Activated CD4-positive, alpha-beta T cell treated with anti-CD3 and anti-CD28 coated beads, Interleukin-2, Interleukin-6, amounts not matched to agents 100 ng/mL and 50 ng/mL, durations not matched to agents 16 hours and 8 hours (primary cell): ENCODE measurements at regions not wholly inside any gene's neighbourhood (a gene's known extent, or its start where the extent isn't known, plus 50 kb on each side); places are given as distances from the start of the nearest gene placed in this dataset.
"Not testable (repeated sequence)": the region's sequence is repeated elsewhere in the genome, so short reads cannot be mapped to it uniquely, and the experiment has no call there.

ENCODE experiments used
- DNase-seq: peaks from one replicate; pipeline ENCODE4 v3.0.0-alpha.2; 2020

GRCh38 chr5:38680094-38680825 is 123.8 kb upstream of the LIFR start:
- DNase-seq = no peak

GRCh38 chr5:38681029-38681706 is 124.7 kb upstream of the LIFR start:
- DNase-seq = no peak

DNA sequence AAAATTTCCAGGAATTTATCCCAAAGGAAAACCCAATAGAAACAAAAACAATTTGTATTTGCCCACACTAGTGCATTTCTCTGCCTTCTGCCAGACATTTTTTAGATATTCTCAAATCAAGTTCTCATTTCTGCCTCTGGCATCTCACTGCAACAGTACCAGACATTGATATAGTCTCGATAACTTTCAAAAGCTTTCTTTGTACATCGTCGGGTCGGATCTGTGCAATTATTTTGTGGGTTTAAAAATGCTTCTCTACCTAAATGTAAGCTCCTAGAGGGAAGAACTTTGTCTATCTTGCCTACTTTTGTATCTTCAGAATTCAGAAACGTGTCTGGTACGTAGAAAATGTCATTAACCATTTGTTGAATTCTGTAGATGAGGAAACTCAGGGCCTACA is 125.5 kb upstream of the LIFR start:
- DNase-seq = no peak

DNA sequence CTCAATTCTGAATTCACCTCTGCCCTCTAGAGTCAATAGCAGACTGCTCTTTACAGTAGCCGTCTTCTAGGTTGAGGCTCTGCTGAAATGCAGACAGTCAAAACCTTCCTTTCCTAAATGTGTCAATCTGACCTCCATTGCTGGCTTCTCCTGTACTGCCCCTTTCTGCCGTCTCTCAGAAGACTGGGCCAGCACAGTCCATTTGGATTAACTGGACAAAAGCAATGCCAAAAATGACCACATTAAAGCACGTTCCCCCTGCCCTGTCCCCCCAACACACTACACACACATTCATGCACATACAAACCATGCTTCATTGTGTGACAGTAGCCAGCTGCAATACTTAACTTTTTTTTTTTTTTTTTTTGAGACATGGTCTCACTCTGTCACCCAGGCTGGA is 130.2 kb upstream of the LIFR start:
- DNase-seq = no peak

- no peak for DNase-seq
Measured at GRCh38 chr5:38692346-38692745, 135.9 kb upstream of the LIFR start.

DNA sequence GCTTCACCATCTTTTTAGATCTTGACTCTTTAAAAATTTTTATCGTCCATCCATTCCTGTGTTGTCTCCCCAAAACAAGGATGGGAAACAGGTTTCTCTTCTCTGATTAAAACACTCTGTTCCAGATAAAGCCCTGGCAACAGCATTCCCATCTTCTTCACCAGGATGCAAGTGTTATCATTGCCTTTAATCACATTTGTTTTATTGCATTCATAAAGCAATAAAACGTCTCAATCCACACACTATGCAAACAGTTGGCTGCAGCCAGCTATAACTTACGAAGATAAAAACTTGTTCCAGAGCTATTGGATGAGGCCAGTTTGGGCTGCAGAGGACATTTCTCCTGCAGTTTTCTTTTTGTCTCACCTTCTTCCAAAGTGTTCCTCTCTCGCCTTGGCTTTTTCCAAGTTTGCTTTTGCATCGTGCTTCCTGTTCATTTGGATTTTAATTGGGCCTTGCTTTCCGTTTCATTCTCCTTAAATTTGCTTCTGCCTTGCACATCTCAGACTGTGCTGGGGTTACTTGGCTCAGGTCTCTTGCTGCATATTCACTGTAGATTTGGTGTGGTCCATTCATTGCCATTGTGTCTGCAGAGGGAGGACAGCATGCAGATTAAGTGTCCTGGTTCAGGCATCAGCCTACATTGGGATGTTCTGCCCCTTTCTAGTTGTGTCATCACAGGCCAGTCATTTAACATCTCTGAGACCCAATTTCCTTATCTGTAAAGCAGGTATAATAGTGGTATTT is 136.5 kb upstream of the LIFR start:
- no peak for DNase-seq

DNA sequence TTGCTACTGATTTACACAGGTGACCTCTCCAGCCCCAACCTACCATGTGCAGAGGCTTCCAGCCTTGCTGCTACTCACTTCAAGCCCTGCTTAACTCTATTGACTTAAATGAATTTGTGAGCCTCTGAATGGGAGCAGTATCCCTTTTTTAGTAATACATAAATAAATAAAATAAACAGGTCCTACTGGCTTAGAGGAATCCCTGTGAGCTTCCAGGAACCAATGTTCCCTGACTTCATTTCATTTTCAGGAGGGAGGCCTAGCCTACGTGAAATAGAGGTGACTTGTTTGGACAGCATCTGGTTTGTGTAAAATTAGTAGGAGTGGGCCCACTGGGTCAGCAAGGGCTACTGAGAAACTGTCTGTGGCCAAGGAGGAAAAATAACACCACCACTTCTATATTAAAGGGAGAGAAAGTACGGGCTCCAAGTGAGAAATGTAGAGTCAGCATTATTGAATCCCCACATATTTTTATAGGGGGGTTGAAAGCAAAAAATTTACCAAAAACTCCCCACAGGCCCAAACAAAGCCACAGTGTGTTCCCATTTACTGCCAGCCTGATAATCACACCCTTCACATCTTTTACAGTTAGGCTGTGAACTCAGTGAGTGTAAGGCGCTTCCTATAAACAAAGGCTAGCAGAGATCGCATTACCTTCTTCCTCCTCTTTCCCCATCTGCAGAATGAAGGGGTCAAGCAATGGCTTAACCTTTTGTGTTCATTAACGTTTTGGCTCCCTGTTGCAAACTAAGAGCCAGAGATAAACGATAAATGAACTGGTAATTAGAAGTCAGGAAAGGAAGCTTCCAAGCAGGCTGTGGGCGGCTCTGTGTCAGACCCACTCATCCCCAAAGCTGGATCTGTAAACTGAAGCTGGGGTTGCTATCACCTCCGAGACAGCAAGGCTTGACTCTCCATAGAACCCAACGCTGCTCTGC is 138.8 kb upstream of the LIFR start:
- DNase-seq = no peak

DNA sequence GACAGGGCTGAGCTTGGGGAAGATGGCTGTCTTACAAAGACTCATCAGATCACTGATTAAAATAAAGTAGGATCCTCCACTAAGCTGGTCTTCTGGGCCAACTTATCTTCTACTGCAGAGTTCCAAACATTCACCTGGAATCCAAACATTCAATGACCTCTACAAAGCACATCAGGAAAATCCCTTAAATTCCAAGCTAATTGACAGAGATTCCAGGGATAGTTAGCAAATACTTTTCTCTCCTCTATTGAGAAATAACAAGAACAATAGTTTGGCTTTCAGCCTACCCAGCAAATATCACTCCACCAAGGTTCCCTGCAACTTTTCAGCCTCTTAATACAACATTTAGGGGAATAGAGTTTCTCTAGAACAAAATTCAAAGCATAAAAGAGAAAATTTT is 140.6 kb upstream of the LIFR start:
- no peak for DNase-seq

- not testable (repeated sequence) for DNase-seq
Measured at GRCh38 chr5:38705529-38705928, 140.3 kb upstream of the OSMR start.

DNA sequence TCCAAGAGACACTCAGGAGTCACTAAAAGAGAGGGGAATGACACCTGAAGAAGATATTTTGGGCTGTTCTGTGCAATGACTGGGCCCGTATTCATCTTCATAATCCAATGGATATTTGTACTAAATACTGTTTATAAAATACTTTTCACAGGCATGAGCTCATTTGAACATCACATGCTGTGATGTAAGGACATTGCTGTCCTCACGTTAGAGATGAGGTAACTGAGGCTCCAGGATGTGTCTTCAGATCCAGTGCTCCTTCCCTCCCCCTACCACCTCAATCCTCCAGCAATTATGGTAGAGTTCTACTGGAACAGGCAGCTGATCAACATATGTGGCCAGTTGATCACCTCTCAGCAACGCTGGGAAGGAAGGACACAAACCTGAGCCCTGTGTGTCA is 139.4 kb upstream of the OSMR start:
- DNase-seq = no peak

DNA sequence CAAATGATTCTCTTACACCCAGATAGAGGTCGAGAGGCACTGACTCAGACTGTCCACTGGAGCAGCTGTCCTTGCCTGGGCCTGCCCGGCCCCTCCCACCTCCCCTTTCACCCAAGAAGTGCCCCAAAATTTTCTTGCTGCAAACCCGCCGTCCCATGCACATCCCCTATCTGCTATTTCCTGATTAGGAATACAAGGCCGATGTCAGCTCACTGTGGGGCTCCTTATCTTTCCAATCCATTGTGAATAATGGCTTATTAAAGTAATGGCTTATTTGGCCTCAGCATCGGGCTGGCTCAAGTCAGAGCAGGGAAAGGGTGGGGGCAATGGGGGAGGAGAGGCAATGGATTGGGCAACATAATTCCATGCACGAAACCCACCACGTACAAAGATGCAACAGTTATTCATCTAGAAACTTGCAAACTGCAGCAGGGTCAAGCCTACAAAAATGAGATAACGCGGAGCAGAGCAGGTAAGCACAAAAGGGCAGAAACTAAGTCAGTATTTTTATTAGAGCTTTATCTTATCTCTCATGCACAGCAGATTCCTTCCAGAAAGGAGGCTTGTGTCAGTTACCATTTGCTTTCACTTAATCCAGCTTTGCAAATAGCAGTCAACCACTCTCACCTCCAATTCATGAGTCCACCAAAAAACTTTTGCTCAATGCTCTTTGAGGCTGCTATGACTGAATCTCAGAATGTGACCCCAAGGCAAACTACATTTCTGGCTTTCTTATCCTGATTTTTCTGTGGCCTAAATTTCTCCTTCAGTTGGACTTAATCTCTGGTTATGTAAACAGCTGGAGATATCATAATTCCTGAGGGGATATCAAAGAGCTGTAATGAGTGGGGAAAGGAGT is 138.2 kb upstream of the OSMR start:
- no peak for DNase-seq

DNA sequence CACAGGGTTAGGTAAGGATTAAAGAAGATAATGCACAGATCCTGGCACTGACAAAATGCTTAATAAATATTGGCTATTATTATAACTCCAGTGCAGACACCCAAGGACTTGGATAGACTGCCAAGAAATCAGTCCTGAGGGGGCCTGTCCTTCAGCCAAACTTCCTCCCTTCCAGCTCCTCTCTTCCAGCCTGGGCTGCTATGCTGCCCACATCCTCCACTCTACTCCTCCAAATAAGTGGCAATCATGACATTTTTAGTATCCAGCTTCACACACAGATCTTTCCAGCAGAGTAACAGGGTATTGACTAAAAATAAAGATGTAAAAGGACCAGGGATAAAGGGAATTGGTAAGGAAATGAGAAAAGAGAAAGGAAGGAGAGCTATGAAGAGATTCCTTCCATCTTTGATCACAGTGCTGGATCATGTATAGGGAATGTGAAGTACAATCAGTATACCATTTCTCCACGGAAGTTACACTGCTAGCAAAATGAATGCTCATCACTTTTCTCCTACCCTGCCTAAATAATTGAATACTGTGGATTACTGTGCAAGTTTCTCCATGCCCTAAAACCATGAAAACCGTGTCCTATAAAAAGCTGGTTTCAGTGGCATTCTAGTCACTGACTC is 136.0 kb upstream of the OSMR start:
- no peak for DNase-seq

DNA sequence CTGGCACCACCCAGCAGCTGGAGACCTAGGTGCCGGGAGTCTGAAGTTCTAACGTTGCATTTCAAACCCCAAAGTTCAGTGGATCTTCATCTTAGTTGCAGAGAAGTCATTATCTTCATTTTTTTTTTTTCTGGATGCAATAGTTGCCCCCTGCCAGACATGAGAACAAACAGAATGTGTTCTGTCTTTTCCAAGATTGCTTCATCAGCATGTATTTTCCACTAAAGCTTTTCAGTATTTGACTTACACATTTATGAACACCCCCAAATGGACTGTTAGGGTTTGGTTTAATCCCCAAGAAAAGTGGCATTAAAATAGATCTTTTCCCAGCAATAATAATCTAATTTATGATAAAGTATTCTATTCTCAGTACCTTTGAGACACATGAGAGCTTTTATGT is 135.2 kb upstream of the OSMR start:
- DNase-seq = no peak

GRCh38 chr5:38712391-38712790 is 133.4 kb upstream of the OSMR start:
- no peak for DNase-seq

DNA sequence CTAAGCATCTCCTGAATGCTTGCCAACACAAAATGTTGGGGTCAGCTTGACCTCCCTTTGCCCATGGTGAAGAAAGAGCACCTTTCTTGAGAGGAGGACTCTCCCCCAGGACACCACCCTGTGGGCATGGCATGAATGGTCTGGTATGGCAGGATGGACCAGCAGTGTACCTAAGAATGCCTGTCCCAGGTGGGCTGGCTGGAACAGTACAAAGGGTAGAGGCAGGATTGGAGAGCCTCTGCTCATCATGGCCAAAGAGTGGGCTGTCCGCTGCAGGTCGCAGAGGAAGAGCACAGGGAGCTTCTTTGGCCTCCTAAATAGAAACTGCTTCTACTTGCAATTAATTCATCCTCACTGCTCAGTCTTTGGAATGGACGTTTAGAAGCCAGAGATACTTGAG is 131.6 kb upstream of the OSMR start:
- DNase-seq = no peak

GRCh38 chr5:38714703-38715355 is 131.0 kb upstream of the OSMR start:
- DNase-seq = no peak

DNA sequence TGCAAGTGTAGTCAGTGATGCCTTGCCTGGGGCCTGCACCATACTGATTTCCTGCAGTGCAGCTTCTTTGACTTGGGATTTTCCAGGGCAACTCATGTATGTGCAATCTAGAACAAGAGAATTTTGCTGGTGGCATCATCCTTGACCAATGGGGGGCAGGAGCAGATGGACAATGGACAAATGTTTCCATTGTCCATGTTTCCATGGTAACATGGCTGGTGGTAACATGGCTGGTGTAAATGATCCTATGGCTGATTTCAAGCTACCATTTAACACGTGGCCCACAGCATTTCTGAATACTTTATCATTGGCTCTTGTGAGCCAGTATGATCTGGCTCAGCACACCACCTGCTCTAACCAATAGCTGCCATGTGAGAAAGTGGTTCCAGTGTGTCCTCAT is 130.1 kb upstream of the OSMR start:
- DNase-seq = no peak

DNA sequence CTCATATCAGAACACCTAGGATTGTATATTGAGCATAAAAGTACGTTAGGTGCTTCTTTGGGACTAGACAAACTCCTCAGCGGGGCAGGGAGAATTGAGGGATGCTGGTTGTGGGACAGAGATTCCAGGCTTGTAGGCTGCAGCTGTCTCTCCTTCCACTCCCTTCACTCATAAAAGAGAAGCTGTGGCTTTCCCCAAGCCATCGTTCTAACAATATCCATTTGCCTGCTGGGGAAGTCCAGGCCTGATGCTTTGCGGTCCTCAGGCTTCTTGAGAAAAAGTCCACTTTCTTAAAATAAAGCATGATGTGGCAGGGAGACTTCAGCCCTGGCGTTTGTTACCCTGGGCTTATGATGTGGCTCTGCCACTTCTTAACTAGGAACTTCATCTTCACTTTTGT is 129.3 kb upstream of the OSMR start:
- DNase-seq = no peak

DNA sequence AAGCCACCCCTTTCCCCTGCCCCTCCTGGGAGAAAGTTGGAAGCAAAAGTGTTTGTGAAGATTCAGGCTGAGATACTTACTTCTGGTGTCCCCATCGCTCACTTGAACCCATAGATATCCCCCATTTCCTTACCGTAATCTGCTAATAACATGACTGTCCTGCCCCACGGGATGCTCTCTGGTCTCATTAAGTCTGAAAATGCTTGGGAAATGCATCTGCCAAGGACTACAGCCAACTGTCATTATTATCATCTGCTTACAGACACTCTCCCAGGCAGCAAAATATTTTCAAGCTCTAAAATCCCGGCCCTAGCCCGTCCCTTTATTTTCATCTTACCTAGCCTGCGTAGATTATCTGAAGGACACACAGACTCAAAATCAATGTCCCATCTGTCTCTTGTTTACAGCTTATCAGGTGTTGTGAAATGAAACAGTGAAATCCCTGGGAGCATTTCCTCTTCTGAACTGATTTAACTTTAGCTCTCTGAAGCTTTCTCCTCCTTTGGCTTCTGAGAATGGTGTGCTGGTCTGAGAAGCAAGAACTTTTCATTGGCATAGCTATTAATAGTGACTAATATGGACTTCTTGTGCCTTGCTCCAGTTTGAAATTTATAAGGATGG is 126.9 kb upstream of the OSMR start:
- DNase-seq = no peak

- no peak for DNase-seq
Measured at GRCh38 chr5:38719403-38719802, 126.4 kb upstream of the OSMR start.
